ENCODE measurements at regions not wholly inside any gene's neighbourhood (a gene's known extent, or its start where the extent isn't known, plus 50 kb on each side); places are given as distances from the start of the nearest gene placed in this dataset.
"Not testable (repeated sequence)": the region's sequence is repeated elsewhere in the genome, so short reads cannot be mapped to it uniquely, and the experiment has no call there.

DNA sequence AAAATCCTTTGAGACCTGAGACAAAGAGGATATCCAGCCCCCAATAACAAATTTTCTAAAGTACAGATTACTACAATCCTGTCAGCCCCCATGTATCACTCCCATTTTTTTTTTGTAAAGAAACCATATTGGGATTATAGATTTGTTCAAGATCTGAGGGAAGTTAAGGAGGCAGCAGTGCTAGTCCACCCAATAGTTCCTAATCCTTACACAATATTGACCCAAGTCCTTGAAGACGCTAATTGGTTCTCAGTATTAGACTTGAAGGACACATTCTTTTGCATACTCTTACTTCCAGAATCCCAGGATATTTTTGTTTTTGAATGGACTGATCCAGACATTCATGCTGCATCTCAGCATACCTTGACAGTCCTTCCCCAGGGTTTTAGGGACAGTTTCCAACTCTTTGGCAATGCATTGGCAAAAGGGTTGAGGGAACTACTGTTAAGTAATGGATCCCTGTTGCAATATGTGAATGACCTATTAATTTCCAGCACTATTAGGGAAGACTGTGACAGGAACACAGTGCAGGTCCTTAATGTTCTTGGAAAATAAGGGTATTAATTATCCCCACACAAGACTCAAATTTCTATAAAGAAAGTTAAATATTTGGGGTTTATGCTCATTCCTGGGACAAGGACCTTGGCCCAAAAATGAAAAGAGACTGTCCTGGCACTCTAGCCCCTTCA is 1519.5 kb upstream of the SEL1L start:
- no peak for DNase-seq (ENCODE audit: low spot score)

DNA sequence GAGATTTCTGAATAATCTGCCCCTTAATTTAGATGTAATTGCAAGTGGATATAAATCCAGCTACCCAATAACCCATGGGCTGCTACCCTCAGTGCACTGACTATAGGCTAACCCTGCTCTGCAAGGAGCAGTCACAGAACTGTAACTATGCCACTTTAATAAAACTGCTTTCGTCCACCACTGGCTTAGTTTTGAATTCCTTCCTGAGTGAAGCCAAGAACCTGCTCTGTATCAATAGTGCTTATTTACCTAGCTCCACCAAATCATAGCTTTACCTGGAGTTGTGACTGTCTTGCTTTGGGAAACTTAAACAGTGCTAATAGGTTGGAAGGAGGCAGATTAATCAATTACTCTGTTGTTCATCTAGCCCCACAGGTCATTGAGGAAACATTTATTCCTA is 1524.4 kb upstream of the SEL1L start:
- DNase-seq (ENCODE audit: low spot score): no peak

DNA sequence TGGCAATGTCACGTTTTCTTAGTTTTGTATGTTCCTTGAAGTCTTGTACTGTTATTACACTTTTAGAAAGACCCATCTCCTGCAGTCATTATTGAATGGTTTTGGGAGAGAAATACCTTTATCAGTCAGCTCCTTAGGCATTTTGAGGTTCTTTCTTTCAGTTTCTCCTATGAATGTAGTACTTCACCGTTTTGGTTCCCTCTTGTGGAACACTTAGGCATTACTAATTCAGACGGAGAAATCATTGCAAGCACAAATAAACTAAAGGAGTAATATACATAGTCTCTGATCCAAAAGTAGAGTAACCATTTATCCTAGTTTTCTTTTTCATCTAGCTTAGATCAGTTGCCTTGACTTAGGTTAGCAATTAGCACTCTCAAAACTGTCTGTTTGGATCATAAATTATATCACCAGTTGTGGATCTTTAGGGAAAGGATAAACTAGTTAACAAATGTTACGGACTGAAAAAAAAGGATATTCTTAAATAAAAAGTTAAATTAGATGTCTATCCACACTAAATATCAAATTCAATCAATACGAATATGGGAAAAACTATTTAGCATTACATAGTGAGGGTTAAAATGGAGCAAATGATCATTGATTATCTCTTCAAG is 1538.3 kb upstream of the SEL1L start:
- peak; percentile 33 for DNase-seq (ENCODE audit: low spot score)

DNA sequence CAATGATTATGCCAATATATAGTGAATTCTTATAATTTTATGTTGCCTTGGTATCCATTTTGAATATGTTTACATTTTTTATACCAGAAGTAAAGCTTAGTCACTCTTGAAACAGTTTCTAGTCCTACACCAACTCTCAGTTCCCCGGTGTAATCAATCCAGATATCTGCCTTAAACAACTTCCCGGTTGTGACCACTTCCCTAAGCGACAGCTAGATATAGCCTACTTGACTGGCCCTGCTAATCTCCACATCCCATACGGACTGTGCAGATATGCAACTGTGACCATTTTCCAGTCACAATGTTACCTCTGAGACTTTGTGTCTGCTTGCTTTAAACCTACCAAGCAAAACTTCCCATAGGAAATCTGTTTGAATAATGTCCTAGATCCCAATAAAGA is 1551.5 kb upstream of the SEL1L start:
- DNase-seq (ENCODE audit: low spot score): no peak

DNA sequence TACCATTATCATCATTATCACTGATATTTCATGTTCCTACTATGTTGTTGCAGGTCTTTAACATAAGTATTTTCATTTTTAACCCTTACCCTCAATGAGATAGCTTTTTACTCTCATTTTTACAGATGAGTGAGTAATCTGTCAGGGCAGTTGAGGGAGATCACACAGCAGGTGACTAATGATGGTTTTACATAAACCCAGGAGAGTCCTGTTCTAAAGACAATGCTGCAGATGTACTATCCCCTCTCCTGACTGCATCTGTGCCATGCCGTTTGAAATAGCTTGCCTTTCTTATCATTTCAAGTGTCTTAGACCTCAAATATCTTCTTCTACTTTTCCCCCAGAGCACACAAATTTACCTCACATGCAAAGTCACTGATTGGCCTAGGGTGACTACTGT is 1552.1 kb upstream of the SEL1L start:
- no peak for DNase-seq (ENCODE audit: low spot score)

DNA sequence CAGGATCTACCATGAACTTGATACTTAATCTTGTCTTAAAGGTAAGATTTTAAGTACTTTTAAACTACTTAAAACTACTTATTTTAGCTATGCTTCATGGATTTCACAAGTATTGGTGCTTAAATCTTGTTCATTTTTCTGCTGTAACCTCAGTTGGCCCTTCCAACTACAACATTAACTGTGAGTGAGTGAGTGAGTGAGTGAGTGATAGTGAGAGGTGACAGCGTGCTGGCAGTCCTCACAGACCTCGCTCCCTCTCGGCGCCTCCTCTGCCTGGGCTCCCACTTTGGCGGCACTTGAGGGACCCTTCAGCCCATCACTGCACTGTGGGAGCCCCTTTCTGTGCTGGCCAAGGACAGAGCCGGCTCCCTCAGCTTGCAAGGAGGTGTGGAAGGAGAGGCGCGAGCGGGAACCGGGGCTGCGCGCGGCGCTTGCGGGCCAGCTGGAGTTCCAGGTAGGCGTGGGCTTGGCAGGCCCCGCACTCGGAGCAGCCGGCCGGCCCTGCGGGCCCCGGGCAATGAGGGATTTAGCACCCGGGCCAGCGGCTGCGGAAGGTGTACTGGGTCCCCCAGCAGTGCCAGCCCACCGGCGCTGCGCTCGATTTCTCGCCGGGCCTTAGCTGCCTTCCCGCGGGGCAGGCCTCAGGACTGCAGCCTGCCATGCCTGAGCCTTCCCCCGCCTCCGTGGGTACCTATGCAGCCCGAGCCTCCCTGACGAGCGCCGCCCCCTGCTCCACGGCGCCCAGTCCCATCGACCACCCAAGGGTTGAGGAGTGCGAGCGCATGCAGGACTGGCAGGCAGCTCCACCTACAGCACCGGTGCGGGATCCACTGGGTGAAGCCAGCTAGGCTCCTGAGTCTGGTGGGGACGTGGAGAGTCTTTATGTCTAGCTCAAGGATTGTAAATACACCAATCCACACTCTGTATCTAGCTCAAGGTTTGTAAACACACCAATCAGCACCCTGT is 1558.6 kb upstream of the SEL1L start:
- DNase-seq (ENCODE audit: low spot score): not testable (repeated sequence)

DNA sequence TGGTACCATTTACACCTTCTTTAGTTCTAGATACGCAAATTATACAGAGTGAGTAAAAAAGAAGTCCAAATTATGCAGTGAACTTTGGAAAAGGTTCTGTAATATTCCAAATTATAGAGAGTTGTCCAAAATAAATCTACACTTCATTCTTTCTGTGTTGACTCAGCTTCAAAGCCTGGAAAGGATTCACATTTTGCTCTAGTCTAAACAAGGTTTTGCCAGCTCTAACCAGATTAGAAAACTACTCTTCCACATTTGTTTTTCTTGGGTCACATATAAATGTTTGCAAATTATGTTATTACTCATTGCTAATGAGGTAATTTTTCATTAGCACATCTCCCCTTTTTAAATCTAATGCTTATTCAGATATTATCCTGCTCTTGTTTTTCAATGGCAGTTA is 1562.4 kb upstream of the SEL1L start:
- no peak for DNase-seq (ENCODE audit: low spot score)

DNA sequence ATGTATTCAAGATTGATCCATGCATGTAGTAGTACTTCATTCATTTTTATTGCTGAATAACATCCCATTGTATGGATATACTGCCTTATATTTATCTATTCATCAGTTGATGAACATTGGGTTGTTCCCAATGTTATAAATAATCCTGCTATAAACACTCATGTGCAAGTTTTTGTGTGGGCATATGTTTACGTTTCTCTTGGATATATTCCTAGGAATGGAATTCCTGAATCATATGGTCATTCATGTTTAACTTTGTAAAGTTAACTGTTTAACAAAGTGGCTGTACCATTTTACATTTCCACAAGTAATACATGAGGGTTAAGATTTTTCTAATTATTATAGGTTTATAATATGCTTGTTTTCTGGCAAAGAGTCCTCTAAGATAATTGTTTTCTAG is 1568.2 kb upstream of the SEL1L start:
- no peak for DNase-seq (ENCODE audit: low spot score)

DNA sequence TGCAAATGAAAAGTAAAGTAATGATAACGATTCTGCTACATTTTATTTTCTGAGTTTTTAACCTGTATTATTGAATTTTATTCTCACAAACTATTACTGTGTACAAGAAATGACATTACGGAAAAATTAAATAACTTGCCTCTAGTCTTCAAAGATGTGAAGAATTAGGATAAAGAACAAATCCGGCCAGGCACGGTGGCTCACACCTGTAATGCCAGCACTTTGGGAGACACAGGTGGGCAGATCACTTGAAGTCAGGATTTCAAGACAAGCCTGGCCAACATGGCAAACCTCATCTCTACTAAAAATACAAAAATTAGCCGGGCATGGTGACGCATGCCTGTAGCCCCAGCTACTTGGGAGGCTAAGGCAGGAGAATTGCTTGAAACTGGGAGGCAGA is 1584.4 kb upstream of the SEL1L start:
- no peak for DNase-seq (ENCODE audit: low spot score)

DNA sequence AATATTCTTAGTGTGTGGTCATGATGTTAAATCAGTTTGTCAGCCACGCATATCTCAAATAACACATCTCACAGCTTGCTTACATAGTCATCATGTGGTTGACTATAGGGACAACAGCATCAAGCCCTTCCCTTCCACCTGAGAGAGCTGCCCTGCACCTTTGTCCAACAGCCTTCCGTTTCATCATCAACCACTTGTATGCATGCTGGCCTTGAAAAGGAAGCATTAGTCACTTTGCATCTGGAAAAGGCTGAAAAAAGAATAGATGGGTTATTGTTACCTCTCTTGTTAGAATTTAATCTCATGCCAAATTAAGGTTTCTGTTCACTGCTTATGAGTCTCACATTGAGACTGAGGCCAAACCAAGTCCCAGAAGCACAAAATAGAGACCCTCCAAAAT is 1586.5 kb upstream of the SEL1L start:
- DNase-seq (ENCODE audit: low spot score): no peak

DNA sequence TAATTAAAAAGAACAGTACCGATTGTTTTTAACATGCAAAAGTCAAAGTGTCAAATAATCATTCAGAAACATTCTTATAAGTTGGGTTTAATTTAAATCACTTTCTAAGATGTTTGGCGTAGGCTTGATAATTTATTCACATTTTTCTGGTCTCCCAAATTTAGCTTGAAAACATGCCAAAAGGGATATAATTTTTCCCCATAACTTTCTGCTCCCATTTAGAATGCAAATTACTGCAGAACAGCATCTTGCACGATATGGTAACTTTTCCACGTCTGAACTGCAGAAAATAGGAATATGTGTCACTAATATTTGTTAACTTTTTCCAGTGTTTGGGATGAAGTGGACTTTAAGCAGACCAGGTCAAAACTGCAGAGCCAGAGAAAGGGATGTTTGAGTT is 1592.4 kb upstream of the SEL1L start:
- DNase-seq (ENCODE audit: low spot score): no peak

DNA sequence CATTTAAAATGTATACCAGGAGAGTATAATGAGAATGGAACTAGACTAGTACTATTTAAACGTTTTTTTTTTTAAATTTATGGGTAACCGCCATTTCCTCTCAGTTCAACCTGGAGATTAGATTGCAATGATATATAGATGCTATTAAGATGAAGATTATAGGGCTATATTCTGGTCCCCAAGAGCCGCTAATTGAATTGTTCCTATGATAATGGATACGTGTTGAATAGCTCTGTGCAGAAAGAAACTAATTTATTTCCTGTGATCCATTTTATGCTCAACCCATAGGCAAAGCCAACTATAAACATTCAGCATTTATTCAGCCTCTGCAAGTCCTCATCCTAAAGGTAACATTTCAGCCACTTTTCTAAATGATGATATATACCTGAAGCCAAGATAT is 1595.1 kb upstream of the SEL1L start:
- DNase-seq (ENCODE audit: low spot score): no peak

DNA sequence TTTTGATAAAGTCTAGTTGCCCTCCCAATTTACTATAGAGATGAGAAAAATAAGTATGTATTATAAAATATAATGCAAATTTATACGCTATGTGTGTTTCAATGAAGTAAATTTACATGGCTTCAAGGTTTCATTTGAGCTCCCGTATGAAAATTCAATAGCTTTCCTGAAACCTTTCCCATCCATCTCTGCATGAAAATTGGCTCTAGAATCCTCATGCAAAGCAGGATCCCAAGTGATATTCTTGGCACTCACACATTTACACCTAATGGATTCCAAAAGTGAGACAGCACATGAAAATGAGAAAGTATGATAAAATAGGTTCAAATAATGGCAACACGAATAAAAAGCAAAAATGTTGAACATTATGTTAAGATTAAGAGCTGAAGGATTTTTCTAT is 1595.8 kb upstream of the SEL1L start:
- no peak for DNase-seq (ENCODE audit: low spot score)

DNA sequence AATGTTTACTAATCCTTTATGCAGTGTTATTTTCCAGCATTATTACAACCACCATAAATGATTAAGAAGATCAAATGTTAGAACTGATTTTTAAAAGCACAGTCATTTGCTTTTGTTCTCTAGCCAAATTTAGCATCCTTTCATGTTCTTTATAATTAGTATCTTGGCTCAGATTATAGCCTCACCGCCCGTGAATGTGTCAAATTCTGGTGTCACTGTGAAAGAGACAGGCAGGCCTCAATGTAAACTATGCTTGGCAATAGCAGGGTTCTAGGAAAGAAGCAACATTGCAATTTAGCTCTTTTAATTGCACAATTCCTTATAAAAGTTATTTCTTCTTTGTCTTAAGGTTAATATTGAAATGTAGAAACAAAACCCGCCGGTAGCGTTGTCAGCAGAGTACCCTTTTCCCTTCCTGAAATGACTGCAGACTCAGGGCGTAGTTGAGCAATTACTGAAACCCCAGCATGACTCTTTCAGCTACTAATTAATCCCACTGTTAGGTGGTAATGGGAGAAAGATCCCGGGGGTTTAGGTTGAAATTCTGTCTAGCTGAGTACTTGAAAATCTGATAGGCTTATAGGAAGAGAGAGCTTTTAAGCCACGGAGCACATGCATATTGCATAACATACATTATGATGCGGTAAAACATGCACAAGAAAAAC is 1600.5 kb upstream of the SEL1L start:
- no peak for DNase-seq (ENCODE audit: low spot score)

DNA sequence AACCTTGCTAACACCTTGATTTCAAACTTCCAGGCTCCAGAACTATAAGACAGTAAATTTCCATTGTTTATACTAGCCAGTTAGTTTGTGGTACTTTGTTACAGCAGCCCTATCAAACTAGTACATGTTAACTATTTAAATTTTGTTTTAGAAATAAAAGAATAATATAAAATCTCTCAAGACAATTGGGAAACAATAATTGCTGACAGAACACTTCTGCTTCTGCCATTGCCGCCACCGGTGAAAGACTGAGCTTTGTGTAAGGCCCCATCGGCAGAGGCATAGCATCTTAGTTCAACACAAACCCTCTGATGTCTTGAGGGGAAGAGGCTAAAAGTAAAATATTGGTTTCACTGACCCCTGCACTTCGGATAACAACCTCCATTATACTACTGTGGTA is 1607.1 kb upstream of the SEL1L start:
- DNase-seq (ENCODE audit: low spot score): no peak

DNA sequence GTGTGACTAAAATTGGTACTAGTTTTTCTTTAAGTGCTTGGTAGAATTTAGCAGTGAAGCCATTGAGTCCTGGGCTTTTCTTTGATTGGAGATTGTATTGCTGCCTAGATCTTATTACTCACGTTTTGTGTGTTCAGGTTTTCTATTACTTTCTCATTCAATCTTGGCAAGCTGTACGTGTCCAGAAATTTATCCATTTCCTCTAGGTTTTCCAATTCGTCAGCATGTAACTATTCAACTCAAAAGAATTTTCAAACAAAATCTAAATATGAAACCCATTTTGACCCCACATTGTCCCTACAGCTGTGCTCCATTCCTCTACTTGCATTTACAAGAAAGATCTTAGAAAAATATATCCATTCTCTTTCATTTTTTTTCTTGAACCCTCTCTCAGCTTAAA is 1613.4 kb upstream of the SEL1L start:
- no peak for DNase-seq (ENCODE audit: low spot score)

DNA sequence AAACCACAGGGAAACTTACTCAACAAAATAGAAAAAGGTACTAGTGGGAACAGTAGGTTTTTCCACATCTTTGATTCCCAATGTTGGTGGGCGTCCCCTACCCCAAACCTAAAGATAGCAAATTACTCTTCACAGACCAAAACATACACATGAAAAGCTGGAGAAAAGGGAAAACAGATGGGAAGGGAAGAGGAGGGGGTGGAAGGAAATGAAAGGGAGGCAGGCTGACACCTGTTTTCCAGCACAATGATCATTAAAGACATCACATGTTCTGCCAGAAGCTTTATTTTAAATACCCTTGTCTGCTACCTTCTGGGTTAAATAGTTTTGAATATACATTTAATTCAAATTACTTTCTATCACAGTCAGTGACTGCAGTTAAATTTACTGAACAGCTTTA is 1617.9 kb upstream of the SEL1L start:
- no peak for DNase-seq (ENCODE audit: low spot score)

DNA sequence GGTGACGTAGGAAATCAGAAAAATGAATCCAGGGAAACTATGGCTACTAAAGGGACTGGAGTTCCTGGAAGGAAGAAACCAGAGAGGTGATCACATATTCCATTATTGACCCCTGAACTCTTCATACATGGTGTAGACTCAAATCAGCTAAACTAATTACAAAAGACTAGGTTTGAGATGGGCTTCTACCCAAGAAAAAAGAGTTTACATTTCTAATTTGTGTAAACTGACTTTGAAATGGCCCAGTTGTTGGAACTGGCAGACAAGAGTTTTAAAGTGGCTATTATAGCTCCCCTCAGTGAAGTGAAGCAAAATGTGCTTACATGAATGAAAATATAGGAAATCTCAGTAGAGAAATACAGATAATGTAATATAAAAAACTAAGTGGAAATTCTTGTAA is 1619.4 kb upstream of the SEL1L start:
- DNase-seq (ENCODE audit: low spot score): no peak

DNA sequence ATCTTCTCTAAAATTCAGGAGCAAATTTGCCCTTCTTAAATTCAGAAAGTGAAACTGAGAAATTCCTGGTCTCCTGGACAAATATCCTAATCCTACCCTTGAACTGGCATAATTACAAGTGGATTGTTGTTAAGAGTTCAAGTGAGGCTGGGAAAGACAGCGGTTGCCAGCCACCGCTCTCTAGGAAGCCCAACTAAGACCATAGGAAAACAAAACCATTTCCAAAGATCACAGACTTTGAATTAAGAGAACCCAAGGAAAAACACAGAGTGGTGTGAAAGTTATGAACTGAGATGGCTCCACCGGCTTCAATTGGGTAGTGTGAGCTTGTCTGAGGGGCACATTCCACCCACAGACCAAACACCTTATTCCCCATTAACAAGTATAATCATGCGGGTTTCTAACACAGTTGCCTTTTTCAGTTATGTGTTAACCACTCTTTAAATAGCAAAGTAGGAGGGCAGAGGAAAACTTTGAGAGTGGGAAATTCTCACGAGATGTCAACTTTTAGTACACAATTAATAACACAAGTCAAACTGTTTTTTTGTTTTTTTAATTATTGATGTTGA is 1628.8 kb upstream of the SEL1L start:
- DNase-seq (ENCODE audit: low spot score): no peak

DNA sequence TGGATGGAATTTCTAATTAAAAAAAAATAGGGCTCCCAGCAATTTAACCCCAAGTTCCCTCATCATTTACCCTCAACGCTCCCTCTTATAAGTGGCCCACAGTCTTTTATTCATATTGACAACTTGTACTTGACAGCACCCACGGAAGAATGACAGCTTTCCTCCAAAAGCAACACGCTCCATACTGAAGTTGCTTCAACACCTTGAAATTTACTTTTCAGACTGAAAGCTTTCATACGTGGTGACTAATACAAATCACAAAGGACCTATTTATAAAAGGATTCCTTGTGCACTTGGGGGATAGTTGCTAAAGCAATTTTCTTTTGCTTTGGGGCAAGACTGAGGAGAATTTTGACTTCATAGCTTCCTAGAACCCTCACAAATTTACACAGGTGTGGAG is 1629.4 kb upstream of the SEL1L start:
- DNase-seq (ENCODE audit: low spot score): no peak

DNA sequence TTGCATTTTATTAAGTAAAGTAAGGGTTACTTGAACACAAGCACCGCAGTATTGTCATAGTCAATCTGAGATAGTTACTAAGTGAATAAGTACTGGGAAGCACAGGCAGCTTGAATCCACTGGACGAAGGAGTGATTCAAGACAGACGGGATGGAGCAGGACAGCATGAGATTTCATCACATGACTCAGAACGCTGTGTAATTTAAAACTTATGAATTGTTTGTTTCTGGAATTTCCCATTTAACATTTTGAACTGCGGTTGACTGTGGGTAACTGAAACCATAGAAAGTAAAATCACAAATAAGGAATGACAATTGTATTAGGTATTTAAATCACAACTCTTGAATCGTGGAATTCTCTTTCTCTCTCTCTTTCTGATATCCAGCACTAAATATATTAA is 1630.4 kb upstream of the SEL1L start:
- DNase-seq (ENCODE audit: low spot score): peak; percentile 65

DNA sequence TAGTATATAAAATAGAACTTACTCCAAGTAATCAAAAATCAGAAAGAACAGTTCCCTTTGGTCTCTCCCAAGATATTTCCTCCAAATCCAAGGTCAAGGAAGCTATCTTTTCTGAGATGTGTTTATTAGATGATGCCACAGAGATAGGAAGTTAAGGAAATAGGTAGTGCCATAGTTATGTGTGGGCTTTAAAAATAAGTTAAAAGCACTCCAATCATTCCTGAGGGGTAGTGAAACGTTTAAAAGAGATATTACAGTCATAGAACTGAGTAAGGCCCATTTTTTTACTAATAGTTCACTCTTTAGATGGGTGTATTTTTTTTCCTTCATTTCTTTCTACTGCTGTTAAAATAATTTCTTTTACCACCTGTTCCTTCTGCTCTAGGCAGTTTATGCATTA is 1630.9 kb upstream of the SEL1L start:
- no peak for DNase-seq (ENCODE audit: low spot score)

Data from H4 (cell line).